GM10266 (cell line): ENCODE measurements at regions not wholly inside any gene's neighbourhood (a gene's known extent, or its start where the extent isn't known, plus 50 kb on each side); places are given as distances from the start of the nearest gene placed in this dataset.

Experiments used
- DNase-seq: peaks from one replicate; pipeline ENCODE4 v3.0.0; 2012; ENCODE audit errors: extremely low spot score
- CTCF ChIP-seq: IDR thresholded peaks from 2 replicates; pipeline ENCODE4 v1.5.1; 2012; ENCODE audit warnings: mild to moderate bottlenecking, low read depth; ENCODE audit not compliant: control insufficient read depth, insufficient read depth; ENCODE audit errors: missing control alignments

GRCh38 chr5:17388717-17389116 lies 109.3 kb upstream of the TAF11L2 start:
- DNase-seq = no peak
- TF ChIP-seq CTCF = no peak

GRCh38 chr5:17394086-17394485 lies 103.9 kb upstream of the TAF11L2 start:
- TF ChIP-seq CTCF = no peak
- no peak for DNase-seq

GRCh38 chr5:17395106-17395880 lies 102.7 kb upstream of the TAF11L2 start:
- no peak for DNase-seq
- TF ChIP-seq CTCF = no peak

GRCh38 chr5:17396247-17396646 lies 101.8 kb upstream of the TAF11L2 start:
- TF ChIP-seq CTCF = no peak
- DNase-seq = no peak

GRCh38 chr5:17398431-17398830 lies 99.6 kb upstream of the TAF11L2 start:
- TF ChIP-seq CTCF = no peak
- no peak for DNase-seq

- no peak for DNase-seq
- no peak for TF ChIP-seq CTCF
Measured at GRCh38 chr5:17398866-17399835, 98.9 kb upstream of the TAF11L2 start.
